Mesendoderm (in vitro differentiated cells): ENCODE measurements at regions not wholly inside any gene's neighbourhood (a gene's known extent, or its start where the extent isn't known, plus 50 kb on each side); places are given as distances from the start of the nearest gene placed in this dataset.

Experiments
- DNase-seq: peaks from one replicate; pipeline ENCODE4 v3.0.0; 2013
- H2AK5ac ChIP-seq: 2 replicates; pipeline ENCODE4 v1.6.1; 2013; ENCODE audit warnings: low read length, inconsistent platforms
- H2BK120ac ChIP-seq: 2 replicates; pipeline ENCODE4 v1.6.1; 2013; ENCODE audit warnings: low read depth, mild to moderate bottlenecking, low read length, moderate library complexity, mixed read lengths
- H2BK15ac ChIP-seq: replicated peaks from 2 replicates; pipeline ENCODE4 v1.6.1; 2013; ENCODE audit warnings: low read depth, mild to moderate bottlenecking, moderate library complexity
- H2BK5ac ChIP-seq: 2 replicates; pipeline ENCODE4 v1.6.1; 2013; ENCODE audit warnings: low read length, inconsistent platforms
- H3K18ac ChIP-seq: 2 replicates; pipeline ENCODE4 v1.6.1; 2013; ENCODE audit warnings: mild to moderate bottlenecking, low read length, mixed read lengths
- H3K23ac ChIP-seq: one replicate; pipeline ENCODE4 v1.6.1; 2013; ENCODE audit warnings: low read length
- H3K27ac ChIP-seq: 2 replicates; pipeline ENCODE4 v1.5.1; 2013; ENCODE audit warnings: low read depth, mild to moderate bottlenecking, inconsistent platforms, low read length, moderate library complexity
- H3K27me3 ChIP-seq: 2 replicates; pipeline ENCODE4 v1.6.1; 2013; ENCODE audit warnings: low read length, control low read depth, mild to moderate bottlenecking, inconsistent platforms; ENCODE audit not compliant: insufficient read depth, poor library complexity
- H3K36me3 ChIP-seq: 2 replicates; pipeline ENCODE4 v1.6.1; 2013; ENCODE audit warnings: low read length, inconsistent platforms; ENCODE audit not compliant: control insufficient read depth, insufficient read depth
- H3K4ac ChIP-seq: one replicate; pipeline ENCODE4 v1.6.1; 2013; ENCODE audit warnings: low read depth, mild to moderate bottlenecking, low read length, moderate library complexity
- H3K4me1 ChIP-seq: 2 replicates; pipeline ENCODE4 v1.6.1; 2013; ENCODE audit warnings: low read depth, low read length, inconsistent platforms; ENCODE audit not compliant: control insufficient read depth
- H3K4me2 ChIP-seq: 2 replicates; pipeline ENCODE4 v1.6.1; 2013; ENCODE audit warnings: low read length
- H3K4me3 ChIP-seq: 2 replicates; pipeline ENCODE4 v1.5.1; 2013; ENCODE audit warnings: mild to moderate bottlenecking, low read length
- H3K56ac ChIP-seq: one replicate; pipeline ENCODE4 v1.6.1; 2013; ENCODE audit warnings: low read length
- H3K79me1 ChIP-seq: 2 replicates; pipeline ENCODE4 v1.6.1; 2013; ENCODE audit warnings: low read length, inconsistent platforms
- H3K79me2 ChIP-seq: 2 replicates; pipeline ENCODE4 v1.6.1; 2013; ENCODE audit warnings: mild to moderate bottlenecking, low read length; ENCODE audit not compliant: control insufficient read depth, insufficient read depth
- H3K9ac ChIP-seq: 2 replicates; pipeline ENCODE4 v1.6.1; 2013; ENCODE audit warnings: low read length, inconsistent platforms
- H4K5ac ChIP-seq: one replicate; pipeline ENCODE4 v1.6.1; 2013; ENCODE audit warnings: low read length
- H4K8ac ChIP-seq: one replicate; pipeline ENCODE4 v1.6.1; 2013; ENCODE audit warnings: low read depth, mild to moderate bottlenecking, control low read depth, low read length, moderate library complexity
- WGBS: extraction: QIAGEN DNeasy Blood & Tissue Kit; methylation state at CpG from one replicate; pipeline ENCODE4 v1.1.7; 2013; ENCODE audit warnings: low lambda C conversion rate, missing lambda C conversion rate; ENCODE audit not compliant: insufficient coverage; ENCODE audit errors: extremely low coverage; 5-methylcytosine and 5-hydroxymethylcytosine counted together

DNA sequence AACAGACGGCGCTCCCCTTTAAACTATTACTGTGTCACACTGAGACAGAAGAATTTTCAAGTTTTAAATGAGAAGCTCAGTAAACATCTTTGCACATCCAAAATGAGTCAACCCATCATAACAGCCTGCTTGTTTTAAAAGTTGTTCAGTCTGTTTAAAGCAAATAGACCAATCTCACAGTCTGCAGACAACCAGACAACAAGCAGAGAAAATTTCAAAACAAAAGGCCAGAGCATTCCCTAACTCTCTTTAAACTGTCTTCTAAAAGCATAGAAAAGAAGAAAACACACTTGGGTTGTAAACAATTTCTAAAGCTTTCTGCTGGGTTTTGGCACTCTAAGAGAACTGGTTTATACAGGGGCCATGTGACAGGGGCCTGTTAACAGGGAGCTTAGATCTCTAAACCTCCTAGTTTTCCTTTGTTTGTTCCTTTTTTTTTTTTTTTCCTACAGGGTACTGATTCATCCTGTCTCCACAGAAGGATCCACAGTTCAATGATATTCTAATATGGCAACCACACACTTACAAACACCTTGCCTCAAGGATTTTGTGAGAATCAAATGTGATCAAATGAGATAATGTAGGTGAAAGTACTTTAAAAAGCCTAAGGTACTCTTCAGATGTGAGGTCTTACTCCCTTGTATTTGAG is 100.8 kb upstream of the MAML3 start:
- Histone ChIP-seq H3K9ac (no peak overlapping the region), H2BK120ac (no peak overlapping the region), H3K4me1 (peaks cover 14% of the 10 kb centered on the region), H4K8ac (no peak overlapping the region), H3K4me3 (no peak overlapping the region), H2AK5ac (no peak overlapping the region), H4K5ac (no peak overlapping the region), H3K18ac (no peak overlapping the region), H3K4me2 (no peak overlapping the region), H3K79me2 (no peaks in the 10 kb centered on the region), H3K27ac (no peak overlapping the region), H3K36me3 (no peaks in the 10 kb centered on the region), H2BK5ac (no peak overlapping the region), H3K79me1 (no peaks in the 10 kb centered on the region), H3K56ac (no peak overlapping the region), H3K23ac (no peak overlapping the region), H2BK15ac (no peak overlapping the region), H3K27me3 (no peaks in the 10 kb centered on the region), H3K4ac (no peak overlapping the region)
- DNase-seq = no peak
- WGBS = no CpG with 5 or more reads among the region's 2 CpGs

DNA sequence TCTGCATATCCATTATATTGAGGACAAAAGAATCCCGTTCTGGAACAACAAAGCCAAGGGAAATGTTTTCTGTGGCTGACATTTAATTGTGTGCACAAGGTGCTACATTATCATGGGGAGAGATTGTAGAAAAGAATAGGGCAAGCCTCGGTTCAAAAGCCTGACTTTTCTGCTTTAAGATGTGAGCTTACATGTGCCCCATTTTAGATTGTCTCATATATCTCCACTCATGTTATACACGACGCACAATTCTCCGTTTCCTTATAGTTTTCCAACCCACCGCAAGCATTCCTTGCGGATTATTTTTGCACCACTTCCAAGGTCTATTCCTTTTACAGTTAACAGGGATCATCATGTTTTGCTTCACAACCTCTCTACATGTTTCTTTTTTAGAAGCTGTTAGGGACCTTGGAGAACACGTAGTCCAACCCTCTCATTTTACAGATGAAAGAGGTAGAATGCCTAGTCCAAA is 99.6 kb upstream of the MAML3 start:
- H2BK15ac ChIP-seq = no peak overlapping the region
- no peak overlapping the region for H3K23ac ChIP-seq
- no peak overlapping the region for H3K4ac ChIP-seq
- H3K4me2 ChIP-seq = no peak overlapping the region
- no peaks in the 10 kb centered on the region for H3K79me2 ChIP-seq
- no peaks in the 10 kb centered on the region for H3K36me3 ChIP-seq
- no peak overlapping the region for H2AK5ac ChIP-seq
- H2BK5ac ChIP-seq = no peak overlapping the region
- no peaks in the 10 kb centered on the region for H3K79me1 ChIP-seq
- H3K18ac ChIP-seq = peak overlapping the region; percentile 9
- no CpG with 5 or more reads among the region's 8 CpGs for WGBS
- H3K4me3 ChIP-seq = no peak overlapping the region
- H3K4me1 ChIP-seq = peaks cover 18% of the 10 kb centered on the region
- no peak overlapping the region for H4K8ac ChIP-seq
- peak overlapping the region; percentile 19 for H3K9ac ChIP-seq
- H2BK120ac ChIP-seq = no peak overlapping the region
- no peak for DNase-seq
- H3K56ac ChIP-seq = peak overlapping the region; percentile 42
- no peaks in the 10 kb centered on the region for H3K27me3 ChIP-seq
- H4K5ac ChIP-seq = no peak overlapping the region
- H3K27ac ChIP-seq = no peak overlapping the region

GRCh38 chr4:140252742-140253555 is 99.0 kb upstream of the MAML3 start:
- H3K4ac ChIP-seq = peak overlapping the region; percentile 100
- H2AK5ac ChIP-seq = no peak overlapping the region
- H3K4me2 ChIP-seq = peak overlapping the region; percentile 33
- H3K9ac ChIP-seq = peak overlapping the region; percentile 70
- no CpG with 5 or more reads among the region's 72 CpGs for WGBS
- H2BK15ac ChIP-seq = no peak overlapping the region
- peak overlapping the region; percentile 87 for H3K56ac ChIP-seq
- H3K27ac ChIP-seq = peak overlapping the region; percentile 80
- no peaks in the 10 kb centered on the region for H3K79me1 ChIP-seq
- peak overlapping the region; percentile 77 for H2BK5ac ChIP-seq
- H4K5ac ChIP-seq = no peak overlapping the region
- H3K27me3 ChIP-seq = no peaks in the 10 kb centered on the region
- peaks cover 18% of the 10 kb centered on the region for H3K4me1 ChIP-seq
- no peaks in the 10 kb centered on the region for H3K79me2 ChIP-seq
- H3K18ac ChIP-seq = peak overlapping the region; percentile 97
- H2BK120ac ChIP-seq = peak overlapping the region; percentile 90
- peak; percentile 95 for DNase-seq
- H4K8ac ChIP-seq = peak overlapping the region; percentile 5
- H3K4me3 ChIP-seq = no peak overlapping the region
- H3K23ac ChIP-seq = no peak overlapping the region
- no peaks in the 10 kb centered on the region for H3K36me3 ChIP-seq

DNA sequence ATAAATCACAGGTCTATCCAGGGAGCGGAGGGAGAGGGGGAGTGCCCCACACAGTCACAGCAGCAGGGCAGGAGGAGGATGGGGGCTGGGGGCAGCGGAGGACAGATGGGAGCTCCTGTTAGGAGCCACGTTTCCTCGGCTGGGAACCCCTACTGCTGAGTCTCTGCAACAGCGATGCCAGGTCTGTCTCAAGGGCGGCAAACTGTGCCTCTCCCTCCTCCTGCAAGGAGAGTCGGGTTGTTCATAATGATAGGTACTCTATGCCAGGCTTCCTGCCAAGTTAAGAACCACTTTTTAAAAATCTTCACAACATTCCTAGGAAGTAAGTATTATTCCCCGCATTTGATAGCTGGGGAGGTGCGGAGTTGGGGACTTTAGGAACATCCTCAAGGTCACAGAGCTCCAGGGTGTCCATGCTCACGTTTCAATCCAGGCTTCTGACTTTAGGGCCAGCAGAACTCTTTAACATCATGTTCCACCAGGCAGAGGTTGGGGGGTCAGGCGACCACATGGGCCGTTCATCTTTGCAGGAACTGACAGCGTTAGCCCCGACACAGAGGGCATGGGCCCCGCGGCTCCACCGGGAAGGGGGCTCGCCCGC is 98.3 kb upstream of the MAML3 start:
- H3K18ac ChIP-seq = peak overlapping the region; percentile 97
- no peaks in the 10 kb centered on the region for H3K79me1 ChIP-seq
- DNase-seq = peak; percentile 79
- H4K8ac ChIP-seq = peak overlapping the region; percentile 5
- peak overlapping the region; percentile 100 for H3K4ac ChIP-seq
- H3K79me2 ChIP-seq = no peaks in the 10 kb centered on the region
- no peak overlapping the region for H2BK15ac ChIP-seq
- H2BK5ac ChIP-seq = peak overlapping the region; percentile 77
- no CpG with 5 or more reads among the region's 19 CpGs for WGBS
- no peak overlapping the region for H2BK120ac ChIP-seq
- peak overlapping the region; percentile 23 for H3K4me2 ChIP-seq
- no peak overlapping the region for H3K4me3 ChIP-seq
- H3K23ac ChIP-seq = peak overlapping the region; percentile 36
- peak overlapping the region; percentile 69 for H4K5ac ChIP-seq
- H2AK5ac ChIP-seq = no peak overlapping the region
- no peaks in the 10 kb centered on the region for H3K27me3 ChIP-seq
- H3K9ac ChIP-seq = peak overlapping the region; percentile 70
- no peaks in the 10 kb centered on the region for H3K36me3 ChIP-seq
- H3K56ac ChIP-seq = peak overlapping the region; percentile 87
- peak overlapping the region; percentile 80 for H3K27ac ChIP-seq
- peaks cover 18% of the 10 kb centered on the region for H3K4me1 ChIP-seq

DNA sequence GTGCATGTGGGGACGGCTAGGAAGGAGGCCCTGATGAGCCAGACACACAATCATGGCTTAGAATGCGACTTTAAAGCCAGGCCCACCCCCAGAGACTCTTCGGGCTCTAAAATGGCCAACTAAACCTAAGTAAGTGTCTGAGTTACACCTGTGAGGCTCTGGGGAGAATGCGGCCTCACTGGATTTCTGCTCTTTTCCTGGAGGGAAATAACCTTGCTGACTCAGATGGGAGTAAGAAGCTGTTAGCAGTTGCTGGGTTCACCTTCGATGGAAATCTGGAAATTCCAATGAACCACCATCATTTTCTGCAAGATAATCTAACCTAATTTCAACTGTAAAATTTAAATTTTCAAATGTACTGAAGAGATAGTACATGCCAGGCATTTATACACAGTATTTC is 97.6 kb upstream of the MAML3 start:
- no peak overlapping the region for H3K23ac ChIP-seq
- no peak overlapping the region for H2BK120ac ChIP-seq
- H2AK5ac ChIP-seq = peak overlapping the region; percentile 70
- H3K4ac ChIP-seq = peak overlapping the region; percentile 100
- H3K56ac ChIP-seq = peak overlapping the region; percentile 68
- H2BK5ac ChIP-seq = no peak overlapping the region
- no peaks in the 10 kb centered on the region for H3K27me3 ChIP-seq
- H4K5ac ChIP-seq = no peak overlapping the region
- peak; percentile 51 for DNase-seq
- H3K4me3 ChIP-seq = no peak overlapping the region
- no peaks in the 10 kb centered on the region for H3K36me3 ChIP-seq
- H3K4me1 ChIP-seq = peaks cover 18% of the 10 kb centered on the region
- H3K4me2 ChIP-seq = no peak overlapping the region
- WGBS = no CpG with 5 or more reads among the region's 5 CpGs
- H2BK15ac ChIP-seq = no peak overlapping the region
- no peaks in the 10 kb centered on the region for H3K79me2 ChIP-seq
- no peak overlapping the region for H3K27ac ChIP-seq
- no peak overlapping the region for H3K9ac ChIP-seq
- H3K18ac ChIP-seq = peak overlapping the region; percentile 97
- H4K8ac ChIP-seq = no peak overlapping the region
- H3K79me1 ChIP-seq = no peaks in the 10 kb centered on the region
